ENCODE measurements at regions not wholly inside any gene's neighbourhood (a gene's known extent, or its start where the extent isn't known, plus 50 kb on each side); places are given as distances from the start of the nearest gene placed in this dataset.

GRCh38 chr1:56355422-56355821 lies 223.9 kb downstream of the PLPP3 start:
- H3K27me3 ChIP-seq: no peaks in the 10 kb centered on the region
- no peaks in the 10 kb centered on the region for H3K36me3 ChIP-seq (ENCODE audit: low read depth, missing control alignments)
- TF ChIP-seq POLR2A (IDR thresholded peaks at IDR 0.05) (no peak), CTCF (IDR thresholded peaks at IDR 0.05) (no peak)
- H3K27ac ChIP-seq: no peak overlapping the region
- no peaks in the 10 kb centered on the region for H3K4me1 ChIP-seq
- no peaks in the 10 kb centered on the region for H3K9me3 ChIP-seq
- intact Hi-C loops (cut with DNase I; ENCODE audit: low total_unique reads): no loop called here
- no peak for DNase-seq
- 88 to 90% methylated on average over 1 of the region's 1 CpG for WGBS, 2 donors
- H3K4me3 ChIP-seq: no peak overlapping the region

GRCh38 chr1:56345831-56346230 lies 233.5 kb downstream of the PLPP3 start:
- DNase-seq: no peak
- Histone ChIP-seq H3K9me3 (no peaks in the 10 kb centered on the region), H3K4me3 (no peak overlapping the region), H3K36me3 (ENCODE audit: low read depth, missing control alignments) (no peaks in the 10 kb centered on the region), H3K27ac (no peak overlapping the region), H3K4me1 (no peaks in the 10 kb centered on the region), H3K27me3 (no peaks in the 10 kb centered on the region)
- intact Hi-C loops (cut with DNase I; ENCODE audit: low total_unique reads): no loop called here
- no peak for TF ChIP-seq POLR2A (IDR thresholded peaks at IDR 0.05)
- TF ChIP-seq CTCF (IDR thresholded peaks at IDR 0.05): no peak

- H3K9me3 ChIP-seq: no peaks in the 10 kb centered on the region
- no peak for TF ChIP-seq POLR2A (IDR thresholded peaks at IDR 0.05)
- no peak for TF ChIP-seq CTCF (IDR thresholded peaks at IDR 0.05)
- DNase-seq: no peak
- no peaks in the 10 kb centered on the region for H3K36me3 ChIP-seq (ENCODE audit: low read depth, missing control alignments)
- H3K4me3 ChIP-seq: no peak overlapping the region
- H3K4me1 ChIP-seq: no peaks in the 10 kb centered on the region
- no peak overlapping the region for H3K27ac ChIP-seq
- no peaks in the 10 kb centered on the region for H3K27me3 ChIP-seq
- intact Hi-C loops (cut with DNase I; ENCODE audit: low total_unique reads): no loop called here
Measured at GRCh38 chr1:56340977-56341376, 238.4 kb downstream of the PLPP3 start.

GRCh38 chr1:56339786-56340465 lies 239.4 kb downstream of the PLPP3 start:
- intact Hi-C loops (cut with DNase I; ENCODE audit: low total_unique reads): no loop called here
- Histone ChIP-seq H3K4me3 (no peak overlapping the region), H3K27ac (no peak overlapping the region), H3K4me1 (no peaks in the 10 kb centered on the region), H3K9me3 (no peaks in the 10 kb centered on the region), H3K27me3 (no peaks in the 10 kb centered on the region), H3K36me3 (ENCODE audit: low read depth, missing control alignments) (no peaks in the 10 kb centered on the region)
- WGBS, 2 donors: 87 to 89% methylated on average over 6 of the region's 6 CpGs
- TF ChIP-seq CTCF (IDR thresholded peaks at IDR 0.05): no peak
- TF ChIP-seq POLR2A (IDR thresholded peaks at IDR 0.05): no peak
- DNase-seq: no peak

- no peak overlapping the region for H3K4me3 ChIP-seq
- 92 to 94% methylated on average over 1 of the region's 1 CpG for WGBS, 2 donors
- intact Hi-C loops (cut with DNase I; ENCODE audit: low total_unique reads): no loop called here
- H3K27ac ChIP-seq: no peak overlapping the region
- no peaks in the 10 kb centered on the region for H3K36me3 ChIP-seq (ENCODE audit: low read depth, missing control alignments)
- no peaks in the 10 kb centered on the region for H3K27me3 ChIP-seq
- no peaks in the 10 kb centered on the region for H3K4me1 ChIP-seq
- no peak for DNase-seq
- TF ChIP-seq POLR2A (IDR thresholded peaks at IDR 0.05): no peak
- TF ChIP-seq CTCF (IDR thresholded peaks at IDR 0.05): no peak
- no peaks in the 10 kb centered on the region for H3K9me3 ChIP-seq
Measured at GRCh38 chr1:56339093-56339492, 240.3 kb downstream of the PLPP3 start.

All from testis (tissue), 2 donors.